Activated naive CD4-positive, alpha-beta T cell treated with anti-CD3 and anti-CD28 coated beads, Interleukin-2, amount 10 ng/mL, durations not matched to agents 7 days and 5 days (primary cell): ENCODE measurements at regions not wholly inside any gene's neighbourhood (a gene's known extent, or its start where the extent isn't known, plus 50 kb on each side); places are given as distances from the start of the nearest gene placed in this dataset.

Source experiments
- CTCF ChIA-PET: fragments of 350-600 bp; sonication (Branson Sonifier 250); formaldehyde crosslinking; loops from one replicate; lab custom pipeline; 2021; ENCODE audit warnings: antibody characterized with exemption; lab: Charles Lee
- DNase-seq: peaks from one replicate; pipeline ENCODE4 v3.0.0-alpha.2; 2020
- H3K27ac Mint-ChIP-seq: one replicate; pipeline ENCODE4 v1.8.0; 2021; ENCODE audit warnings: mild to moderate bottlenecking, moderate library complexity, mixed read lengths
- H3K27me3 Mint-ChIP-seq: one replicate; pipeline ENCODE4 v1.8.0; 2021; ENCODE audit warnings: mild to moderate bottlenecking, mixed read lengths
- H3K36me3 Mint-ChIP-seq: one replicate; pipeline ENCODE4 v1.8.0; 2021; ENCODE audit warnings: mixed read lengths
- H3K4me1 Mint-ChIP-seq: one replicate; pipeline ENCODE4 v1.8.0; 2021; ENCODE audit warnings: mixed read lengths
- H3K4me3 Mint-ChIP-seq: one replicate; pipeline ENCODE4 v1.8.0; 2021; ENCODE audit warnings: mild to moderate bottlenecking, moderate library complexity, mixed read lengths
- H3K9me3 Mint-ChIP-seq: one replicate; pipeline ENCODE4 v1.8.0; 2021; ENCODE audit warnings: mixed read lengths

- Mint-ChIP-seq H3K27me3 (no peaks in the 10 kb centered on the region), H3K36me3 (no peaks in the 10 kb centered on the region), H3K4me1 (no peaks in the 10 kb centered on the region), H3K4me3 (no peak overlapping the region), H3K27ac (no peak overlapping the region), H3K9me3 (peaks cover 20% of the 10 kb centered on the region)
- DNase-seq: no peak
- CTCF ChIA-PET: no interaction called here
Observed at GRCh38 chr5:166493040-166493439, 1798.4 kb upstream of the WWC1 start.

GRCh38 chr5:166493612-166494011 lies 1797.8 kb upstream of the WWC1 start:
- CTCF ChIA-PET: no interaction called here
- Mint-ChIP-seq H3K27ac (no peak overlapping the region), H3K4me3 (no peak overlapping the region), H3K9me3 (peaks cover 16% of the 10 kb centered on the region), H3K4me1 (no peaks in the 10 kb centered on the region), H3K27me3 (no peaks in the 10 kb centered on the region), H3K36me3 (no peaks in the 10 kb centered on the region)
- DNase-seq: no peak

GRCh38 chr5:166497496-166498104 lies 1793.8 kb upstream of the WWC1 start:
- Mint-ChIP-seq H3K27ac (no peak overlapping the region), H3K9me3 (peaks cover 15% of the 10 kb centered on the region), H3K4me1 (no peaks in the 10 kb centered on the region), H3K4me3 (no peak overlapping the region), H3K27me3 (no peaks in the 10 kb centered on the region), H3K36me3 (no peaks in the 10 kb centered on the region)
- no peak for DNase-seq
- CTCF ChIA-PET: no interaction called here

GRCh38 chr5:166499447-166500240 lies 1791.8 kb upstream of the WWC1 start:
- Mint-ChIP-seq H3K4me3 (no peak overlapping the region), H3K9me3 (peaks cover 14% of the 10 kb centered on the region), H3K27me3 (no peaks in the 10 kb centered on the region), H3K4me1 (no peaks in the 10 kb centered on the region), H3K27ac (no peak overlapping the region), H3K36me3 (no peaks in the 10 kb centered on the region)
- CTCF ChIA-PET: no interaction called here
- no peak for DNase-seq

- peaks cover 16% of the 10 kb centered on the region for H3K9me3 Mint-ChIP-seq
- H3K4me3 Mint-ChIP-seq: no peak overlapping the region
- H3K4me1 Mint-ChIP-seq: no peaks in the 10 kb centered on the region
- H3K27ac Mint-ChIP-seq: no peak overlapping the region
- no peaks in the 10 kb centered on the region for H3K36me3 Mint-ChIP-seq
- H3K27me3 Mint-ChIP-seq: no peaks in the 10 kb centered on the region
- CTCF ChIA-PET: no interaction called here
- DNase-seq: no peak
Observed at GRCh38 chr5:166503506-166503905, 1787.9 kb upstream of the WWC1 start.

GRCh38 chr5:166505067-166505466 lies 1786.4 kb upstream of the WWC1 start:
- CTCF ChIA-PET: no interaction called here
- Mint-ChIP-seq H3K27me3 (no peaks in the 10 kb centered on the region), H3K36me3 (no peaks in the 10 kb centered on the region), H3K4me1 (no peaks in the 10 kb centered on the region), H3K9me3 (peaks cover 21% of the 10 kb centered on the region), H3K27ac (no peak overlapping the region), H3K4me3 (no peak overlapping the region)
- DNase-seq: no peak

- DNase-seq: no peak
- Mint-ChIP-seq H3K9me3 (peaks cover 18% of the 10 kb centered on the region), H3K4me1 (no peaks in the 10 kb centered on the region), H3K27me3 (no peaks in the 10 kb centered on the region), H3K27ac (no peak overlapping the region), H3K36me3 (no peaks in the 10 kb centered on the region), H3K4me3 (no peak overlapping the region)
- CTCF ChIA-PET: no interaction called here
Observed at GRCh38 chr5:166505544-166505943, 1785.9 kb upstream of the WWC1 start.

GRCh38 chr5:166507810-166508425 lies 1783.5 kb upstream of the WWC1 start:
- CTCF ChIA-PET: no interaction called here
- no peak overlapping the region for H3K27ac Mint-ChIP-seq
- no peaks in the 10 kb centered on the region for H3K27me3 Mint-ChIP-seq
- H3K4me3 Mint-ChIP-seq: no peak overlapping the region
- no peaks in the 10 kb centered on the region for H3K4me1 Mint-ChIP-seq
- H3K9me3 Mint-ChIP-seq: peaks cover 17% of the 10 kb centered on the region
- no peaks in the 10 kb centered on the region for H3K36me3 Mint-ChIP-seq
- no peak for DNase-seq

GRCh38 chr5:166509085-166509484 lies 1782.4 kb upstream of the WWC1 start:
- CTCF ChIA-PET: no interaction called here
- H3K9me3 Mint-ChIP-seq: peaks cover 18% of the 10 kb centered on the region
- H3K4me3 Mint-ChIP-seq: no peak overlapping the region
- H3K36me3 Mint-ChIP-seq: no peaks in the 10 kb centered on the region
- H3K27me3 Mint-ChIP-seq: no peaks in the 10 kb centered on the region
- no peak overlapping the region for H3K27ac Mint-ChIP-seq
- H3K4me1 Mint-ChIP-seq: no peaks in the 10 kb centered on the region
- no peak for DNase-seq

GRCh38 chr5:166517976-166518375 lies 1773.5 kb upstream of the WWC1 start:
- Mint-ChIP-seq H3K27ac (no peak overlapping the region), H3K27me3 (no peaks in the 10 kb centered on the region), H3K4me3 (no peak overlapping the region), H3K36me3 (no peaks in the 10 kb centered on the region), H3K9me3 (peaks cover 6% of the 10 kb centered on the region), H3K4me1 (no peaks in the 10 kb centered on the region)
- CTCF ChIA-PET: no interaction called here
- no peak for DNase-seq

GRCh38 chr5:166523206-166523605 lies 1768.2 kb upstream of the WWC1 start:
- Mint-ChIP-seq H3K4me1 (no peaks in the 10 kb centered on the region), H3K36me3 (no peaks in the 10 kb centered on the region), H3K27ac (no peak overlapping the region), H3K27me3 (no peaks in the 10 kb centered on the region), H3K4me3 (no peak overlapping the region), H3K9me3 (peaks cover 11% of the 10 kb centered on the region)
- CTCF ChIA-PET: no interaction called here
- no peak for DNase-seq

- CTCF ChIA-PET: no interaction called here
- no peak overlapping the region for H3K27ac Mint-ChIP-seq
- H3K36me3 Mint-ChIP-seq: no peaks in the 10 kb centered on the region
- no peak for DNase-seq
- no peaks in the 10 kb centered on the region for H3K4me1 Mint-ChIP-seq
- no peak overlapping the region for H3K4me3 Mint-ChIP-seq
- peaks cover 12% of the 10 kb centered on the region for H3K9me3 Mint-ChIP-seq
- H3K27me3 Mint-ChIP-seq: no peaks in the 10 kb centered on the region
Observed at GRCh38 chr5:166529200-166529599, 1762.2 kb upstream of the WWC1 start.

GRCh38 chr5:166532456-166533220 lies 1758.8 kb upstream of the WWC1 start:
- H3K9me3 Mint-ChIP-seq: peaks cover 3% of the 10 kb centered on the region

GRCh38 chr5:166535641-166536040 lies 1755.8 kb upstream of the WWC1 start:
- no peak overlapping the region for H3K4me3 Mint-ChIP-seq
- CTCF ChIA-PET: no interaction called here
- no peaks in the 10 kb centered on the region for H3K36me3 Mint-ChIP-seq
- H3K4me1 Mint-ChIP-seq: no peaks in the 10 kb centered on the region
- peaks cover 4% of the 10 kb centered on the region for H3K9me3 Mint-ChIP-seq
- no peaks in the 10 kb centered on the region for H3K27me3 Mint-ChIP-seq
- no peak overlapping the region for H3K27ac Mint-ChIP-seq
- DNase-seq: no peak

More at GRCh38 chr5:166532456-166533220, 1758.8 kb upstream of the WWC1 start:
- Mint-ChIP-seq H3K4me3 (no peak overlapping the region), H3K27ac (no peak overlapping the region), H3K4me1 (no peaks in the 10 kb centered on the region), H3K27me3 (no peaks in the 10 kb centered on the region), H3K36me3 (no peaks in the 10 kb centered on the region)
- no peak for DNase-seq
- CTCF ChIA-PET: no interaction called here
